Skeletal muscle tissue (tissue), 3 donors: ENCODE measurements at regions not wholly inside any gene's neighbourhood (a gene's known extent, or its start where the extent isn't known, plus 50 kb on each side); places are given as distances from the start of the nearest gene placed in this dataset.
A peak's percentile ranks its signal among the peaks of the same experiment; 100 is the strongest.

Experiments
- H3K27ac ChIP-seq: one replicate; pipeline ENCODE4 v1.7.0; 2013; ENCODE audit warnings: mild to moderate bottlenecking, low read depth, low read length, inconsistent platforms
- H3K27me3 ChIP-seq, 3 donors: one replicate each; pipeline ENCODE4 v1.7.0; 2013; ENCODE audit warnings: low read length in 3 of 3; ENCODE audit not compliant: control insufficient read depth in 3 of 3, insufficient read depth in 3 of 3
- H3K36me3 ChIP-seq, 3 donors: one replicate each; pipeline ENCODE4 v1.7.0; 2013; ENCODE audit warnings: low read length in 3 of 3; ENCODE audit not compliant: control insufficient read depth in 3 of 3, insufficient read depth in 3 of 3
- H3K4me1 ChIP-seq, 3 donors: one replicate each; pipeline ENCODE4 v1.7.0; 2013; ENCODE audit warnings: low read length in 3 of 3, mild to moderate bottlenecking in 3 of 3; ENCODE audit not compliant: control insufficient read depth in 3 of 3, insufficient read depth in 3 of 3
- H3K4me3 ChIP-seq, 3 donors: one replicate each; pipeline ENCODE4 v1.7.0; 2013; ENCODE audit warnings: low read length in 3 of 3
- H3K9ac ChIP-seq, 3 donors: one replicate each; pipeline ENCODE4 v1.7.0; 2013; ENCODE audit warnings: low read length in 3 of 3, mild to moderate bottlenecking in 3 of 3, moderate library complexity in 2 of 3, low read depth in 1 of 3
- H3K9me3 ChIP-seq, 3 donors: one replicate each; pipeline ENCODE4 v1.7.0; 2013; ENCODE audit warnings: low read length in 3 of 3; ENCODE audit not compliant: control insufficient read depth in 3 of 3
- donor health status: Osteomylitis.

GRCh38 chr16:85313526-85314301, 201.4 kb upstream of the CIBAR2 start:
- H3K9me3 ChIP-seq = no peaks in the 10 kb centered on the region
- H3K4me3 ChIP-seq = no peak overlapping the region
- H3K27ac ChIP-seq = peak overlapping the region; percentile 40
- peak overlapping the region; percentile 22 to 68 (median 57) for H3K9ac ChIP-seq
- H3K36me3 ChIP-seq = no peaks in the 10 kb centered on the region
- peaks cover 64 to 85% (median 76%) of the 10 kb centered on the region in 3 donors for H3K4me1 ChIP-seq
- no peaks in the 10 kb centered on the region for H3K27me3 ChIP-seq

GRCh38 chr16:85314512-85314971, 202.3 kb upstream of the CIBAR2 start:
- Histone ChIP-seq H3K9ac (peak overlapping the region in 1 of 3 donors; percentile 68), H3K27me3 (no peaks in the 10 kb centered on the region), H3K27ac (peak overlapping the region; percentile 29), H3K36me3 (no peaks in the 10 kb centered on the region), H3K4me1 (peaks cover 56 to 78% (median 70%) of the 10 kb centered on the region in 3 donors), H3K9me3 (no peaks in the 10 kb centered on the region), H3K4me3 (no peak overlapping the region)

GRCh38 chr16:85315866-85316265, 203.6 kb upstream of the CIBAR2 start:
- Histone ChIP-seq H3K27me3 (no peaks in the 10 kb centered on the region), H3K36me3 (no peaks in the 10 kb centered on the region), H3K4me1 (peaks cover 56 to 73% (median 63%) of the 10 kb centered on the region in 3 donors), H3K27ac (no peak overlapping the region), H3K9ac (peak overlapping the region in 1 of 3 donors; percentile 8), H3K9me3 (no peaks in the 10 kb centered on the region), H3K4me3 (no peak overlapping the region)

- Histone ChIP-seq H3K36me3 (no peaks in the 10 kb centered on the region), H3K4me1 (peaks cover 57 to 73% (median 63%) of the 10 kb centered on the region in 3 donors), H3K27ac (no peak overlapping the region), H3K9ac (peak overlapping the region in 1 of 3 donors; percentile 20), H3K4me3 (no peak overlapping the region), H3K27me3 (no peaks in the 10 kb centered on the region), H3K9me3 (no peaks in the 10 kb centered on the region)
Measured at GRCh38 chr16:85316321-85316919, 204.1 kb upstream of the CIBAR2 start.

GRCh38 chr16:85316944-85317343, 204.7 kb upstream of the CIBAR2 start:
- H3K4me3 ChIP-seq = no peak overlapping the region
- no peak overlapping the region for H3K27ac ChIP-seq
- H3K4me1 ChIP-seq = peaks cover 59 to 73% (median 64%) of the 10 kb centered on the region in 3 donors

GRCh38 chr16:85317704-85318103, 205.4 kb upstream of the CIBAR2 start:
- Histone ChIP-seq H3K9ac (peak overlapping the region in 1 of 3 donors; percentile 16), H3K27me3 (no peaks in the 10 kb centered on the region), H3K4me3 (no peak overlapping the region), H3K27ac (no peak overlapping the region), H3K9me3 (no peaks in the 10 kb centered on the region), H3K36me3 (no peaks in the 10 kb centered on the region), H3K4me1 (peaks cover 59 to 71% (median 63%) of the 10 kb centered on the region in 3 donors)

More at GRCh38 chr16:85316944-85317343, 204.7 kb upstream of the CIBAR2 start:
- Histone ChIP-seq H3K36me3 (no peaks in the 10 kb centered on the region), H3K9me3 (no peaks in the 10 kb centered on the region), H3K27me3 (no peaks in the 10 kb centered on the region), H3K9ac (peak overlapping the region in 1 of 3 donors; percentile 16)

- Histone ChIP-seq H3K27ac (no peak overlapping the region), H3K36me3 (no peaks in the 10 kb centered on the region), H3K4me3 (no peak overlapping the region), H3K9ac (no peak overlapping the region), H3K9me3 (no peaks in the 10 kb centered on the region), H3K27me3 (no peaks in the 10 kb centered on the region), H3K4me1 (peaks cover 48 to 63% (median 59%) of the 10 kb centered on the region in 3 donors)
Measured at GRCh38 chr16:85319208-85319983, 207.1 kb upstream of the CIBAR2 start.

- Histone ChIP-seq H3K9me3 (no peaks in the 10 kb centered on the region), H3K4me1 (peaks cover 44 to 57% (median 56%) of the 10 kb centered on the region in 3 donors), H3K27ac (no peak overlapping the region), H3K36me3 (no peaks in the 10 kb centered on the region), H3K4me3 (no peak overlapping the region), H3K9ac (no peak overlapping the region), H3K27me3 (no peaks in the 10 kb centered on the region)
Measured at GRCh38 chr16:85319984-85320440, 207.7 kb upstream of the CIBAR2 start.

GRCh38 chr16:85320677-85321385, 208.6 kb upstream of the CIBAR2 start:
- H3K4me3 ChIP-seq = no peak overlapping the region
- no peaks in the 10 kb centered on the region for H3K9me3 ChIP-seq
- no peaks in the 10 kb centered on the region for H3K36me3 ChIP-seq
- peak overlapping the region; percentile 64 for H3K27ac ChIP-seq
- H3K9ac ChIP-seq = peak overlapping the region; percentile 45 to 60 (median 51)
- H3K4me1 ChIP-seq = peaks cover 39 to 49% (median 47%) of the 10 kb centered on the region in 3 donors
- no peaks in the 10 kb centered on the region for H3K27me3 ChIP-seq
